HepG2 (cell line): ENCODE measurements at regions not wholly inside any gene's neighbourhood (a gene's known extent, or its start where the extent isn't known, plus 50 kb on each side); places are given as distances from the start of the nearest gene placed in this dataset.

Experiments used
- ATAC-seq: fragments of 200-7000 bp; cut with Tn5 transposase; 3 replicates; pipeline ENCODE4 v1.9.1; 2020; ENCODE audit warnings: mild to moderate bottlenecking, moderate library complexity
- BruUV-seq: library from RNA; stranded (reverse); fragments of 400-500 nt; replicated peaks from 2 replicates; lab custom pipeline; 2021; lab: Mats Ljungman, UMichigan
- CTCF ChIA-PET: fragments of 300-600 bp; formaldehyde crosslinking; extraction: SDS; loops from one replicate; lab custom pipeline; 2021; ENCODE audit warnings: low total read pairs, inconsistent platforms, low intra/inter-chr PET ratio; lab: Yijun Ruan, JAX
- POLR2A ChIA-PET: fragments of 350-600 bp; sonication (Branson Sonifier 250); formaldehyde crosslinking; loops from one replicate; lab custom pipeline; 2020; ENCODE audit warnings: antibody characterized with exemption, inconsistent platforms; lab: Yijun Ruan, JAX
- DNase-seq: peaks from one replicate; pipeline ENCODE4 v3.0.0-alpha.2; 2015; ENCODE audit warnings: low spot score
- FAIRE-seq: peaks from 3 replicates; lab custom pipeline; 2011; peaks lifted over from hg19 to GRCh38; lab: Jason Lieb, UNC
- H2AFZ ChIP-seq: one replicate; pipeline ENCODE4 v1.6.1; 2011; ENCODE audit warnings: low read length, inconsistent platforms
- H3K27ac ChIP-seq: fragments of 300-600 bp; 3 replicates; pipeline ENCODE4 v1.8.0; 2011; ENCODE audit warnings: mixed run types, mild to moderate bottlenecking, mixed read lengths, low read length, inconsistent platforms; ENCODE audit not compliant: insufficient read depth; ENCODE audit errors: extremely low read length
- H3K27me3 ChIP-seq, 2 experiments: fragments of 200-600 bp in 1 of 2; 2 replicates in 1 of 2; 3 replicates in 1 of 2; pipeline versions ENCODE4 v1.6.0 to v1.8.0; 2011; ENCODE audit warnings: low read length in 2 of 2, mild to moderate bottlenecking in 2 of 2, moderate library complexity in 2 of 2, inconsistent platforms in 1 of 2; ENCODE audit not compliant: insufficient read depth in 2 of 2, control insufficient read depth in 1 of 2
- H3K36me3 ChIP-seq, 2 experiments: fragments of 200-600 bp in 1 of 2; replicated peaks in 1 of 2; 2 replicates in 1 of 2; 3 replicates in 1 of 2; pipeline versions ENCODE4 v1.5.1 to v1.8.0; 2011; ENCODE audit warnings: low read length in 2 of 2, inconsistent platforms in 1 of 2; ENCODE audit not compliant: insufficient read depth in 2 of 2, control insufficient read depth in 1 of 2
- H3K4me1 ChIP-seq: 2 replicates; pipeline ENCODE4 v1.5.1; 2012; ENCODE audit warnings: low read length, inconsistent platforms; ENCODE audit not compliant: insufficient read depth
- H3K4me2 ChIP-seq: 2 replicates; pipeline ENCODE4 v1.6.0; 2011; ENCODE audit warnings: low read depth, low read length, inconsistent platforms
- H3K4me3 ChIP-seq, 3 experiments: fragments of 200-600 bp in 1 of 3; sonication (generic), shearing (Covaris generic) in 1 of 3; replicated peaks in 1 of 3; 2 replicates each; pipeline ENCODE4 v1.5.1; 2011 to 2016; ENCODE audit warnings: low read length in 3 of 3, inconsistent platforms in 2 of 3, low read depth in 2 of 3, mild to moderate bottlenecking in 2 of 3, control low read depth in 1 of 3, mixed read lengths in 1 of 3; ENCODE audit not compliant: insufficient read depth in 1 of 3
- H3K79me2 ChIP-seq: one replicate; pipeline ENCODE4 v1.6.1; 2011; ENCODE audit warnings: low read length, inconsistent platforms; ENCODE audit not compliant: insufficient read depth
- H3K9ac ChIP-seq: 2 replicates; pipeline ENCODE4 v1.6.0; 2011; ENCODE audit warnings: mild to moderate bottlenecking, low read depth, low read length, inconsistent platforms; ENCODE audit not compliant: insufficient read depth
- H3K9me3 ChIP-seq: 2 replicates; pipeline ENCODE4 v1.5.1; 2012; ENCODE audit warnings: mild to moderate bottlenecking, low read length
- H4K20me1 ChIP-seq: 2 replicates; pipeline ENCODE4 v1.6.0; 2011; ENCODE audit warnings: inconsistent platforms, mild to moderate bottlenecking, low read length, moderate library complexity; ENCODE audit not compliant: insufficient read depth
- ELF3 ChIP-seq: IDR thresholded peaks from 2 replicates; pipeline ENCODE4 v1.6.1; 2016; ENCODE audit warnings: missing genetic modification reagents, missing compliant biosample characterization
- HDAC1 ChIP-seq: sonication (generic); formaldehyde crosslinking; IDR thresholded peaks from 2 replicates; pipeline ENCODE4 v1.5.1; 2020; ENCODE audit warnings: mild to moderate bottlenecking, missing genetic modification reagents
- HOXA3 ChIP-seq: sonication (generic); formaldehyde crosslinking; IDR thresholded peaks from 2 replicates; pipeline ENCODE4 v1.5.0; 2020; ENCODE audit warnings: missing genetic modification reagents
- MAF1 ChIP-seq: sonication (generic); formaldehyde crosslinking; IDR thresholded peaks from 2 replicates; pipeline ENCODE4 v1.5.0; 2020; ENCODE audit warnings: missing genetic modification reagents, borderline replicate concordance
- MED13 ChIP-seq: sonication (generic); formaldehyde crosslinking; IDR thresholded peaks from 2 replicates; pipeline ENCODE4 v1.5.0; 2020; ENCODE audit warnings: missing genetic modification reagents
- RBFOX2 ChIP-seq: fragments of 200-400 bp; formaldehyde crosslinking; IDR thresholded peaks from 2 replicates; pipeline ENCODE4 v1.6.1; 2017; ENCODE audit warnings: low read depth, mild to moderate bottlenecking, low read length
- REXO4 ChIP-seq: sonication (generic); formaldehyde crosslinking; IDR thresholded peaks from 2 replicates; pipeline ENCODE4 v1.8.0; 2022; ENCODE audit warnings: missing genetic modification reagents, mild to moderate bottlenecking, borderline replicate concordance
- RFXAP ChIP-seq: sonication (generic); formaldehyde crosslinking; IDR thresholded peaks from 2 replicates; pipeline ENCODE4 v1.4.0; 2020; ENCODE audit warnings: missing genetic modification reagents, borderline replicate concordance
- RXRA ChIP-seq: sonication (generic); formaldehyde crosslinking; IDR thresholded peaks from 2 replicates; pipeline ENCODE4 v1.5.1; 2020; ENCODE audit warnings: missing genetic modification reagents
- ZNF441 ChIP-seq: sonication (generic); formaldehyde crosslinking; IDR thresholded peaks from 2 replicates; pipeline ENCODE4 v1.7.0; 2021; ENCODE audit warnings: missing genetic modification reagents, borderline replicate concordance
- ZSCAN20 ChIP-seq: sonication (generic); formaldehyde crosslinking; IDR thresholded peaks from 2 replicates; pipeline ENCODE4 v1.4.0; 2020; ENCODE audit warnings: missing genetic modification reagents, mild to moderate bottlenecking, borderline replicate concordance
- ZSCAN9 ChIP-seq: IDR thresholded peaks from 2 replicates; pipeline ENCODE4 v1.6.1; 2016; ENCODE audit warnings: borderline replicate concordance
- ZZZ3 ChIP-seq: sonication (generic); formaldehyde crosslinking; IDR thresholded peaks from 2 replicates; pipeline ENCODE4 v1.4.0; 2020; ENCODE audit warnings: missing genetic modification reagents, mild to moderate bottlenecking, borderline replicate concordance
- WGBS: methylation state at CpG from one replicate; pipeline ENCODE4 v1.1.6; 2017; ENCODE audit warnings: low lambda C conversion rate; 5-methylcytosine and 5-hydroxymethylcytosine counted together
- in situ Hi-C: cut with HindIII; loops from 2 replicates; pipeline ENCODE4 v1.10.0; 2017; ENCODE audit warnings: low pct_unique_long_range_greater_than_20kb; ENCODE audit not compliant: extremely low pct_ligation_motif_present
- intact Hi-C: fragments of 100-400 bp; cut with micrococcal nuclease; formaldehyde crosslinking; loops from one replicate; pipeline ENCODE4 v1.10.0; 2022; ENCODE audit not compliant: unreplicated experiment
- TF ChIP-seq, protein P1 (sequence below): sonication (generic); formaldehyde crosslinking; IDR thresholded peaks from 2 replicates; pipeline ENCODE4; 2020; ENCODE audit warnings: missing genetic modification reagents, mild to moderate bottlenecking, borderline replicate concordance
- TF ChIP-seq, protein P2 (sequence below): sonication (generic); IDR thresholded peaks from 2 replicates; pipeline ENCODE4 v1.6.1; 2016; ENCODE audit warnings: low read depth, borderline replicate concordance
- TF ChIP-seq, protein P3 (sequence below): sonication (generic); formaldehyde crosslinking; IDR thresholded peaks from 2 replicates; pipeline ENCODE4 v1.9.0; 2021; ENCODE audit warnings: missing genetic modification reagents, mild to moderate bottlenecking, borderline replicate concordance

DNA sequence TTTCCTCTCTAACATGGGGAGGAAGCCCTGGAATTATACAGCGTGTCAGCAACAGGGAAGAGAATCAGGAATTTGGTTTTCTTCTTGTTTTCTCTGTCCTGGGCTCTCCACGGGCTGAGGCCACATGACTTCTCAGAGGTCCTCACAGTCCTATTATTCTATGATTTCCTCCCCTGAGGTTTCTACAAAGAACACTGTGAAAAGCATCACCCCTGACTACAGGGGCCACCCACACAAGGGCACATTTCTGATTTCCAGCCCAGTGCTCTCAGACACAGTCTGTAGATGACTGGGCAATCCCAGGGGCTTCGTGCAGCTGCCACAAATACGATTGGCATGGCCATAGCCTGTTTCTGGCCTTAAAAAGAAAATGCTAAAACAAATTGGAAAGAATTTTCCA lies 284.9 kb downstream of the CEMIP2 start:
- no peak for DNase-seq
- FAIRE-seq, result no peak
- POLR2A ChIA-PET, result no interaction called here

More for the DNA sequence above, 284.9 kb downstream of the CEMIP2 start:
- no peaks in the 10 kb centered on the region for H3K36me3 ChIP-seq
- CTCF ChIA-PET, result no interaction called here
- no peaks in the 10 kb centered on the region for H3K79me2 ChIP-seq
- no peak for ATAC-seq
- no peak overlapping the region for H3K4me3 ChIP-seq
- H3K9me3 ChIP-seq, result no peaks in the 10 kb centered on the region
- no peak overlapping the region for H3K27ac ChIP-seq
- in situ Hi-C loops, result no loop called here
- intact Hi-C loops, result no loop called here
- H3K4me1 ChIP-seq, result no peaks in the 10 kb centered on the region
- no peaks in the 10 kb centered on the region for H4K20me1 ChIP-seq
- no peak overlapping the region for H2AFZ ChIP-seq
- peaks cover 0 to 8% of the 10 kb centered on the region in 2 experiments; a peak in 1 of 5 replicates for H3K27me3 ChIP-seq
- no peak overlapping the region for H3K4me2 ChIP-seq
- no TSS peak for BruUV-seq
- TF ChIP-seq RBFOX2, result no peak
- TF ChIP-seq, protein P1, sequence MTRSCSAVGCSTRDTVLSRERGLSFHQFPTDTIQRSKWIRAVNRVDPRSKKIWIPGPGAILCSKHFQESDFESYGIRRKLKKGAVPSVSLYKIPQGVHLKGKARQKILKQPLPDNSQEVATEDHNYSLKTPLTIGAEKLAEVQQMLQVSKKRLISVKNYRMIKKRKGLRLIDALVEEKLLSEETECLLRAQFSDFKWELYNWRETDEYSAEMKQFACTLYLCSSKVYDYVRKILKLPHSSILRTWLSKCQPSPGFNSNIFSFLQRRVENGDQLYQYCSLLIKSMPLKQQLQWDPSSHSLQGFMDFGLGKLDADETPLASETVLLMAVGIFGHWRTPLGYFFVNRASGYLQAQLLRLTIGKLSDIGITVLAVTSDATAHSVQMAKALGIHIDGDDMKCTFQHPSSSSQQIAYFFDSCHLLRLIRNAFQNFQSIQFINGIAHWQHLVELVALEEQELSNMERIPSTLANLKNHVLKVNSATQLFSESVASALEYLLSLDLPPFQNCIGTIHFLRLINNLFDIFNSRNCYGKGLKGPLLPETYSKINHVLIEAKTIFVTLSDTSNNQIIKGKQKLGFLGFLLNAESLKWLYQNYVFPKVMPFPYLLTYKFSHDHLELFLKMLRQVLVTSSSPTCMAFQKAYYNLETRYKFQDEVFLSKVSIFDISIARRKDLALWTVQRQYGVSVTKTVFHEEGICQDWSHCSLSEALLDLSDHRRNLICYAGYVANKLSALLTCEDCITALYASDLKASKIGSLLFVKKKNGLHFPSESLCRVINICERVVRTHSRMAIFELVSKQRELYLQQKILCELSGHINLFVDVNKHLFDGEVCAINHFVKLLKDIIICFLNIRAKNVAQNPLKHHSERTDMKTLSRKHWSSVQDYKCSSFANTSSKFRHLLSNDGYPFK, result no peak
- TF ChIP-seq RXRA, result no peak
- TF ChIP-seq REXO4, result no peak
- no peak for TF ChIP-seq HDAC1 (CRISPR knock-in tag)
- TF ChIP-seq MAF1 (CRISPR knock-in tag), result no peak
- TF ChIP-seq, protein P2, sequence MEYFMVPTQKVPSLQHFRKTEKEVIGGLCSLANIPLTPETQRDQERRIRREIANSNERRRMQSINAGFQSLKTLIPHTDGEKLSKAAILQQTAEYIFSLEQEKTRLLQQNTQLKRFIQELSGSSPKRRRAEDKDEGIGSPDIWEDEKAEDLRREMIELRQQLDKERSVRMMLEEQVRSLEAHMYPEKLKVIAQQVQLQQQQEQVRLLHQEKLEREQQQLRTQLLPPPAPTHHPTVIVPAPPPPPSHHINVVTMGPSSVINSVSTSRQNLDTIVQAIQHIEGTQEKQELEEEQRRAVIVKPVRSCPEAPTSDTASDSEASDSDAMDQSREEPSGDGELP, result no peak
- TF ChIP-seq MED13 (CRISPR knock-in tag), result no peak
- no peak for TF ChIP-seq RFXAP (CRISPR knock-in tag)
- TF ChIP-seq ZSCAN20 (CRISPR knock-in tag), result no peak
- TF ChIP-seq ZZZ3 (CRISPR knock-in tag), result no peak
- TF ChIP-seq ZSCAN9 (CRISPR knock-in tag), result no peak
- no peak for TF ChIP-seq HOXA3
- TF ChIP-seq, protein P3, sequence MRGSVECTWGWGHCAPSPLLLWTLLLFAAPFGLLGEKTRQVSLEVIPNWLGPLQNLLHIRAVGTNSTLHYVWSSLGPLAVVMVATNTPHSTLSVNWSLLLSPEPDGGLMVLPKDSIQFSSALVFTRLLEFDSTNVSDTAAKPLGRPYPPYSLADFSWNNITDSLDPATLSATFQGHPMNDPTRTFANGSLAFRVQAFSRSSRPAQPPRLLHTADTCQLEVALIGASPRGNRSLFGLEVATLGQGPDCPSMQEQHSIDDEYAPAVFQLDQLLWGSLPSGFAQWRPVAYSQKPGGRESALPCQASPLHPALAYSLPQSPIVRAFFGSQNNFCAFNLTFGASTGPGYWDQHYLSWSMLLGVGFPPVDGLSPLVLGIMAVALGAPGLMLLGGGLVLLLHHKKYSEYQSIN (CRISPR knock-in tag), result no peak
- TF ChIP-seq ZNF441 (CRISPR knock-in tag), result no peak
- TF ChIP-seq ELF3 (CRISPR knock-in tag), result no peak
- 2% methylated on average over 4 of the region's 4 CpGs for WGBS
- no peak overlapping the region for H3K9ac ChIP-seq
